ENCODE measurements at regions not wholly inside any gene's neighbourhood (a gene's known extent, or its start where the extent isn't known, plus 50 kb on each side); places are given as distances from the start of the nearest gene placed in this dataset.

DNA sequence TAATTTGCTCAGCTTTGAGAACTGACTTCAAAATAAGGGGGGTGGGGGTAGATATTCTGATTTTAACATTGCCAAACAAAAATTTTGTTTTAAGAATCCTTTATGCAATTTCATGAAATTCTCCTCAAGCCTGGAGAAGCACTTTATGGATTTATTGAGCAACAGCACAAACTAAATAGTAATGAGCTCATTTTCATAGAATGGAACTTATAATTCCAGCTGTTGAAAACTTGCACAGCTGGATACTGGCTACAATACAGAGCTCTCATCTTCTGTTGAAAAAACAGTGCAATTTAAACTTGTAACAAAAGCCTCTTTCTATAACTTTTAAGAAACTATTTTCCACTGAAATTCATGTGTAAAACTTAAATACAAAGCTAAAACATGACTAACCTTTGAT is 137.6 kb upstream of the FN1 start:
- TF ChIP-seq, protein P1, sequence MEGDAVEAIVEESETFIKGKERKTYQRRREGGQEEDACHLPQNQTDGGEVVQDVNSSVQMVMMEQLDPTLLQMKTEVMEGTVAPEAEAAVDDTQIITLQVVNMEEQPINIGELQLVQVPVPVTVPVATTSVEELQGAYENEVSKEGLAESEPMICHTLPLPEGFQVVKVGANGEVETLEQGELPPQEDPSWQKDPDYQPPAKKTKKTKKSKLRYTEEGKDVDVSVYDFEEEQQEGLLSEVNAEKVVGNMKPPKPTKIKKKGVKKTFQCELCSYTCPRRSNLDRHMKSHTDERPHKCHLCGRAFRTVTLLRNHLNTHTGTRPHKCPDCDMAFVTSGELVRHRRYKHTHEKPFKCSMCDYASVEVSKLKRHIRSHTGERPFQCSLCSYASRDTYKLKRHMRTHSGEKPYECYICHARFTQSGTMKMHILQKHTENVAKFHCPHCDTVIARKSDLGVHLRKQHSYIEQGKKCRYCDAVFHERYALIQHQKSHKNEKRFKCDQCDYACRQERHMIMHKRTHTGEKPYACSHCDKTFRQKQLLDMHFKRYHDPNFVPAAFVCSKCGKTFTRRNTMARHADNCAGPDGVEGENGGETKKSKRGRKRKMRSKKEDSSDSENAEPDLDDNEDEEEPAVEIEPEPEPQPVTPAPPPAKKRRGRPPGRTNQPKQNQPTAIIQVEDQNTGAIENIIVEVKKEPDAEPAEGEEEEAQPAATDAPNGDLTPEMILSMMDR (IDR thresholded peaks at IDR 0.05; ENCODE audit: control insufficient read depth, extremely low read depth, insufficient read depth) = no peak
- no peak for DNase-seq (ENCODE audit: low read depth)
- no peak overlapping the region for H3K4me3 ChIP-seq (ENCODE audit: low read depth, low read length)

DNA sequence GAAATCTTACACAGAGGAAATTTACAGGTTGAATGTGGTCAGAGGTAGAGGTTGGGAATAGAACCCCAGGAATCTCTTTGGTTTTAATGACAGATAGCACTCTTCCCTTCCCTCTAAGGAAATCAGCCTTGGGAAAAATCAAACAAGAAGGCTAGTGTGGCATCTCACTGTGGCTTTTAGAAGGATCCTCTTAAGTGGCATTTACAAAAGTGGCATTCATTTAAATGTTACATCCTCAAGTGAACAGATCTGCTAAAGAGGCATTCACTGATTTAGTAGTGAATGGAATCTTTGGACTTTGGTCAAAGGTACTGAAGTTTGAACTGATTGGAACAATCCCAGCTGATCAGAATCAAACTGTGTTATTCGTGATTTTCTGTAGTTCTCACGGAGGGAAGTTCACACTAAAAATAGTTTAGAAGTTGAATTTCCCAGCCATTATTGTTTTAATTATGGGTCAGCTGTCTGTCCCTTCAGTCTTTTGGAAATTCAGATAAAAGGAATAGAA is 136.5 kb upstream of the FN1 start:
- TF ChIP-seq, protein P1 (IDR thresholded peaks at IDR 0.05; ENCODE audit: control insufficient read depth, extremely low read depth, insufficient read depth) = no peak
- H3K4me3 ChIP-seq (ENCODE audit: low read depth, low read length) = no peak overlapping the region
- no peak for DNase-seq (ENCODE audit: low read depth)

DNA sequence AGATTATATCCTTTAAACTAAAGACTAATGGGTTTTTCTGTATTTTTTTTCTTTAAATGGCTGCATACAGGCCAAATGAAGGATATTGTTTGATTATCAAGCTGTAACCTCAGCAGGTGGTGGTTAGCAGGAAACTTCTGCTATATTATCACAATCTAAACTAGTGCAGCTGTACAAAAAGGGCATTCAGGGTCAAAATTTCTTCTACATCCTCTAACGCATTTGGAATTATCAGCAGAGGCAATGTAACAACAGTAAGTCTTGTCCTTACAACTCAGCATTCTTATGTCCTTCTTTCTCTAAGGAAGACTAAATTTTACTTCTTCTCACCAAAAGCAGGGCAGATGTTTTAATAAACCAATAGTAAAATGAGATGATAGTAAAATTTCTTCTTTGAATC is 135.8 kb upstream of the FN1 start:
- no peak overlapping the region for H3K4me3 ChIP-seq (ENCODE audit: low read depth, low read length)
- TF ChIP-seq, protein P1 (IDR thresholded peaks at IDR 0.05; ENCODE audit: control insufficient read depth, extremely low read depth, insufficient read depth) = no peak
- no peak for DNase-seq (ENCODE audit: low read depth)

DNA sequence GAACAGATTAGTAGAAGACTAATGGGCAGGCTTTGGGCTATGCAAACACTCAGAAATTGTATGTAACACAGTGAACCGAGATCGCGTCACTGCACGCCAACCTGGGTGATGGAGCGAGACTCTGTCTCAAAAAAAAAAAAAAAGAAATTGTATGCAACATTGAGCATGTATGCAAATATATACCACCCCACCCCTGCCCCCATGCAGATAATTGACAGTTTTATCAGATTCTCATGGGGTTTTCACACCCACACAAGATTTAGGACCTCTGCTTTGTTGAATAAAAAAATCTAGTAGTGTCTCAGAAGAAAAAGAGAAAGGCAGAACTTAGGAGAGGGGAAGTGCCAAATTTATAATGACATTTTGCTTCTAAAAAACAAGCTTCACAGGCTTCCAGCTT is 131.6 kb upstream of the FN1 start:
- TF ChIP-seq, protein P1 (IDR thresholded peaks at IDR 0.05; ENCODE audit: control insufficient read depth, extremely low read depth, insufficient read depth) = no peak
- DNase-seq (ENCODE audit: low read depth) = no peak
- H3K4me3 ChIP-seq (ENCODE audit: low read depth, low read length) = no peak overlapping the region

DNA sequence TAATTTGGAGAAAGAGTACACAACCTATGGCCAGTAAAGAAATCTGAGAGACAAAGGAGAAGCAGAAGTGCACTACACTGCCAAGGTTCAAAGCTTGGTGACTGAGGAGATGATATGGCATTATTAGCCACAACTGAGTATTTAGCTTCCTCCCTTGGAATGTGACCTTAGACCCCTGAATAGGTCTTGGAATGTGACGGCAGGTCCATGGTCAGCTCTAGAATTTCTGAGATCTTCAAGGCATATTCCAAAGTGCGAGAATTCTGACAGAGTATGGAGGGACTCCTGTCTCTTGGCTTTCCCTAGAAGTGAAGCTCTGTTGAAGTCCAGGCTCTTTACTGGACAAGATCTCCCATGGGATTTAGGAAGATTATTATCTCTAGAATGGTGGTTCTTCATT is 130.0 kb upstream of the FN1 start:
- DNase-seq (ENCODE audit: low read depth) = no peak
- TF ChIP-seq, protein P1 (IDR thresholded peaks at IDR 0.05; ENCODE audit: control insufficient read depth, extremely low read depth, insufficient read depth) = no peak
- H3K4me3 ChIP-seq (ENCODE audit: low read depth, low read length) = no peak overlapping the region

DNA sequence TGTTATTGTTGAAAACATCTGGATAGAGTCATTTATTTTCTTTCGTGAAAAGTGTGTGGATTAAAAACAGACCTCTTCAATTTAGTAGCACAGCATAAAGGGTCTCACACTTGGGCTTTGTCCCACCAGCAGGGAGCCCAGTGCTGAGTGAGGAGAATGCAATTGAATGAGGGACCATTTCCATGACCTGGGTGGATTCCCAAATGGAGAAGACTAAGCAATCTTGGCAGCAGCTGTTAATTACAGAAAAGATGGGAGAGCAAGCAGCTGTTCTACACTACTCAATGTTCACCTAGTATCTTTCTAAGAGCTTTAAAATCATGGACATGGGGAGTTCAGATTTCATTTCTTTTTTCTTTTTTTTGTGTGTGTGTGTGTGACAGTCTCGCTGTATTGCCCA is 121.8 kb upstream of the FN1 start:
- TF ChIP-seq, protein P1 (IDR thresholded peaks at IDR 0.05; ENCODE audit: control insufficient read depth, extremely low read depth, insufficient read depth) = no peak
- DNase-seq (ENCODE audit: low read depth) = no peak
- no peak overlapping the region for H3K4me3 ChIP-seq (ENCODE audit: low read depth, low read length)

DNA sequence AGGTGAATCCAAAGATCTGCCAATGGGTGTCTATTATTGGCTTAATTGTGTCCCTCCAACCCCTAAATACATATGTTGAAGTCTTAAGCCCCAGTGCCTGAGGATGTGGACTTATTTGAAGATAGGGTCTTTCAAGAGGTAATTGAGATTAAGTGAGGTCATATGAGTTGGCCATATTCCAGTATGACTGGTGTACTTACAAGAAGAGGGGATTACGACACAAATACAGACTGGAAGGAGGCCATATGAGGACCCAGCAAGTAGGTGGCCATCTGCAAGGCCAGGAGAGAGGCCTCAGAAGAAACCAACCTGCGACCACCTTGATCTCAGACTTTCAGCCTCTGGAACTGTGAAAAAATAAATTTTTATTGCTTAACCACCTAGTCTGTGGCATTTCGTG is 121.1 kb upstream of the FN1 start:
- TF ChIP-seq, protein P1 (IDR thresholded peaks at IDR 0.05; ENCODE audit: control insufficient read depth, extremely low read depth, insufficient read depth) = no peak
- H3K4me3 ChIP-seq (ENCODE audit: low read depth, low read length) = no peak overlapping the region
- DNase-seq (ENCODE audit: low read depth) = no peak
